ENCODE measurements at regions not wholly inside any gene's neighbourhood (a gene's known extent, or its start where the extent isn't known, plus 50 kb on each side); places are given as distances from the start of the nearest gene placed in this dataset.

GRCh38 chr13:111048387-111048786, 66.7 kb upstream of the ARHGEF7 start:
- TF ChIP-seq, protein P1, sequence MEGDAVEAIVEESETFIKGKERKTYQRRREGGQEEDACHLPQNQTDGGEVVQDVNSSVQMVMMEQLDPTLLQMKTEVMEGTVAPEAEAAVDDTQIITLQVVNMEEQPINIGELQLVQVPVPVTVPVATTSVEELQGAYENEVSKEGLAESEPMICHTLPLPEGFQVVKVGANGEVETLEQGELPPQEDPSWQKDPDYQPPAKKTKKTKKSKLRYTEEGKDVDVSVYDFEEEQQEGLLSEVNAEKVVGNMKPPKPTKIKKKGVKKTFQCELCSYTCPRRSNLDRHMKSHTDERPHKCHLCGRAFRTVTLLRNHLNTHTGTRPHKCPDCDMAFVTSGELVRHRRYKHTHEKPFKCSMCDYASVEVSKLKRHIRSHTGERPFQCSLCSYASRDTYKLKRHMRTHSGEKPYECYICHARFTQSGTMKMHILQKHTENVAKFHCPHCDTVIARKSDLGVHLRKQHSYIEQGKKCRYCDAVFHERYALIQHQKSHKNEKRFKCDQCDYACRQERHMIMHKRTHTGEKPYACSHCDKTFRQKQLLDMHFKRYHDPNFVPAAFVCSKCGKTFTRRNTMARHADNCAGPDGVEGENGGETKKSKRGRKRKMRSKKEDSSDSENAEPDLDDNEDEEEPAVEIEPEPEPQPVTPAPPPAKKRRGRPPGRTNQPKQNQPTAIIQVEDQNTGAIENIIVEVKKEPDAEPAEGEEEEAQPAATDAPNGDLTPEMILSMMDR (IDR thresholded peaks at IDR 0.05 in 8 of 11, conservative IDR thresholded peaks at IDR 0.05 in 3 of 11) = no peak
- no peak for TF ChIP-seq POLR2A (IDR thresholded peaks at IDR 0.05)
- no peak for TF ChIP-seq POLR2AphosphoS5 (IDR thresholded peaks at IDR 0.05)
